Ectodermal cell (in vitro differentiated cells): ENCODE measurements at regions not wholly inside any gene's neighbourhood (a gene's known extent, or its start where the extent isn't known, plus 50 kb on each side); places are given as distances from the start of the nearest gene placed in this dataset.
"Not testable (repeated sequence)": the region's sequence is repeated elsewhere in the genome, so short reads cannot be mapped to it uniquely, and the experiment has no call there.

Source experiments
- H3K27ac ChIP-seq: 2 replicates; pipeline ENCODE4 v1.7.0; 2013; ENCODE audit warnings: mild to moderate bottlenecking, low read depth, low read length; ENCODE audit not compliant: insufficient read depth, poor library complexity, severe bottlenecking
- H3K27me3 ChIP-seq: 2 replicates; pipeline ENCODE4 v1.7.0; 2013; ENCODE audit warnings: mild to moderate bottlenecking, low read length; ENCODE audit not compliant: insufficient read depth, control insufficient read depth, poor library complexity, severe bottlenecking
- H3K36me3 ChIP-seq: one replicate; pipeline ENCODE4 v1.7.0; 2013; ENCODE audit warnings: low read length; ENCODE audit not compliant: control insufficient read depth, insufficient read depth
- H3K4me1 ChIP-seq: one replicate; pipeline ENCODE4 v1.7.0; 2013; ENCODE audit warnings: low read length; ENCODE audit not compliant: control insufficient read depth, insufficient read depth
- H3K4me3 ChIP-seq: 2 replicates; pipeline ENCODE4 v1.7.0; 2013; ENCODE audit warnings: low read depth, low read length, control low read depth; ENCODE audit not compliant: insufficient read depth
- H3K9me3 ChIP-seq: 2 replicates; pipeline ENCODE4 v1.7.0; 2013; ENCODE audit warnings: mild to moderate bottlenecking, low read length, moderate library complexity; ENCODE audit not compliant: control insufficient read depth
- WGBS, 2 experiments: methylation state at CpG; one replicate each; pipeline ENCODE4 v1.1.7; 2013; ENCODE audit warnings: missing lambda C conversion rate in 2 of 2; 5-methylcytosine and 5-hydroxymethylcytosine counted together

DNA sequence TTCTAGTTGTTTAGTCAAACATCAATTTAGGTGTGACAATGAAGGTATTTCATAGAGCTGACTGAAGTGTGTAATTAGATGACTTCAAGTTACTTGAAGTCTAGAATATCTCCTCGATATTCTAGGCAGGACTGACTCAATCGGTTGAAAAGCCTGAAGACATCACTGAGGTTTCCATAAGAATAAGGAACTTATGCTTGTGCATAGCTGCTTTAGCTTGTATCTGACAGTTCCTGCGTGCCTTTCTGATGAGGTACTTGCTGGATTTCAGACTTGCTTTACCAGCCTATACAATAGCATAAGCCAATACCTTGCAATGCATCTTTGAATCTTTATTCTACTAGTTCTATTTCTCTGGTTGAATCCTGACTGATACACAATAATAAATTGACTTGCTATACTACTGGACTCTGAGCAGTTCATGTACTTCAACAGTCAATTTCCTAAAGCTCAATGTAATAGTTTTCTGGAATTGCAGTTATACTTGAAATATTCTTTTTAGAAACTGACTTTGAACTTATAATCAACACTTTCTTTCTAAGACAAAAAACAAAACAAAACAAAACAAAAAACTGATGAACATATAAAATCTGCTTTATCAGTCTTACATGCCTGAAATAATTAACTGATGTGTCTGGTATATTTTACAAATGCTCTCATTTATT, 1534.8 kb downstream of the SLITRK5 start:
- H3K36me3 ChIP-seq: no peaks in the 10 kb centered on the region
- 72 to 79% methylated on average over 3 of the region's 3 CpGs for WGBS, 2 experiments
- no peak overlapping the region for H3K27ac ChIP-seq
- no peaks in the 10 kb centered on the region for H3K4me1 ChIP-seq
- no peaks in the 10 kb centered on the region for H3K9me3 ChIP-seq
- H3K4me3 ChIP-seq: no peak overlapping the region
- H3K27me3 ChIP-seq: no peaks in the 10 kb centered on the region

DNA sequence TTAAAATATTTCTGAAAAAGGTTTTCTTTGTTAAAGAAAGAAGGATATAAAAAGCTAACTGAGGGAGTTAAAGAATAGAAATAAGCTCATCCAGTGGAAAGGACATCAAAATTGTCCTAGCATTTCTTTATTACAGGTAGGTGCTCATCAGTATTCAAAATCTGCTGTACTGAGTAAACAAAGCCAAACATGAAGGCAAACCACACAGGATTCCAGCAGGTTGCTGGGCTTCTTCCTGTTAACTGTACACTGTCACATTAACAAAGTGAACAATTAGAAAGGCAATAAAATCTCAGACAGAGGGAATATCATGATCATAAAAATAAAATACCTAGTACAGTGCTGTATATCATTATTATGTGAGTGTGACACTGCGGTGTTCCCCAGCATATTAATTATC, 1541.0 kb downstream of the SLITRK5 start:
- Histone ChIP-seq H3K9me3 (no peaks in the 10 kb centered on the region), H3K4me1 (no peaks in the 10 kb centered on the region), H3K27me3 (no peaks in the 10 kb centered on the region), H3K36me3 (no peaks in the 10 kb centered on the region), H3K4me3 (no peak overlapping the region), H3K27ac (no peak overlapping the region)
- WGBS, 2 experiments: no CpG with 5 or more reads among the region's 1 CpG

DNA sequence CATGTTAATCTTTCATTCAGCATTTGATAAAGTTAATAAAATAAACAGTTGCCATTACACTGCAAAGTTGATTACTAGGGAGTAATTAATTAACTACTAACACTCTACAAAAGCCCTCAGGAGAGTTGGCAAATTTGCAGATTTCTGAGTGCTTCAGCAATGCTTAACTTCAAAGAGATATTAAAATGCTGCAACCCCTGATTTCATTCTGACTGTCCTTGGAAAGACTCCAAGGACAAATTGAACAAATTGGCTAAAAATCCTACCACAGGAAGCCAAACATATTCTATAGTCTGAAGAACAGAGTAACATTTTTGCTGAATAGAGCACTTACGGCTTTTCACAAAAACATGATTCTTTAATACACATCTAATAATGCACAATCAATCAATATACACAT, 1543.0 kb downstream of the SLITRK5 start:
- H3K27ac ChIP-seq: no peak overlapping the region
- 81 to 96% methylated on average over 1 of the region's 1 CpG for WGBS, 2 experiments
- no peak overlapping the region for H3K4me3 ChIP-seq
- H3K27me3 ChIP-seq: no peaks in the 10 kb centered on the region
- H3K9me3 ChIP-seq: no peaks in the 10 kb centered on the region
- no peaks in the 10 kb centered on the region for H3K4me1 ChIP-seq
- H3K36me3 ChIP-seq: no peaks in the 10 kb centered on the region

DNA sequence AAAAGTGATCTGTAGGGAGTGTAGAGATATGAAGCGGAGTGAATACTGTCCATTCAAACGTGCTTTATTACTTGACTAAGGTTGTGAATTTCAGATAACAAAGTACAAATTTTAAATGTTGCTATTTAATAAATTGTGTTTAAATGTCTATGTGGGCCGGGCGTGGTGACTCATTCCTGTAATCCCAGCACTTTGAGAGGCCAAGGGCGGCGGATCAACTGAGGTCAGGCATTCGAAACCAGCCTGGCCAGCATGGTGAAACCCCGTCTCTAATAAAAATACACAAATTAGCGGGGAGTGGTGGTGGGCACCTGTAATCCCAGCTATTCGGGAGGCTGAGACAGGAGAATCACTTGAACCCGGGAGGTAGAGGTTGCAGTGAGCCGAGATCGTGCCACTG, 1544.1 kb downstream of the SLITRK5 start:
- H3K27me3 ChIP-seq, H3K36me3 ChIP-seq, H3K4me1 ChIP-seq, H3K27ac ChIP-seq, H3K9me3 ChIP-seq, H3K4me3 ChIP-seq: not testable (repeated sequence)
- 90 to 95% methylated on average over 13 of the region's 13 CpGs for WGBS, 2 experiments

DNA sequence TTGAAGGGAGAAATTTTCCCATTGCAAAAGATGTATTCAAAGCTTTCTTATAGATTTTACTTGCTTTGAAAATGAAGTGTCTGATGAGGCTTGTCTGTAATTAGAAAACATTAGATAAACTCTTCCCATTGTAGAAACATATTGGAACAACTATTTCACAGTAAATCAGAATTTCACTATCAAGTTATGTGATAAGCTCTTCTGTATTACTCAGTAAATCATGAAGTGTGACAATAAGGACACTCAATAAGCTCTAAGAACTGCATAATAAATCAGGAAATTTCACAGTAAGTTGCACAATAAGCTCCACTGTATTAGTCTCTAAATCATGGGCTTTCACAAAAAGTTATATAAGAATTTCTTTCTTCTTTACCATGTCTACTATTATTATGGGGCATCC, 1546.6 kb downstream of the SLITRK5 start:
- no peaks in the 10 kb centered on the region for H3K4me1 ChIP-seq

DNA sequence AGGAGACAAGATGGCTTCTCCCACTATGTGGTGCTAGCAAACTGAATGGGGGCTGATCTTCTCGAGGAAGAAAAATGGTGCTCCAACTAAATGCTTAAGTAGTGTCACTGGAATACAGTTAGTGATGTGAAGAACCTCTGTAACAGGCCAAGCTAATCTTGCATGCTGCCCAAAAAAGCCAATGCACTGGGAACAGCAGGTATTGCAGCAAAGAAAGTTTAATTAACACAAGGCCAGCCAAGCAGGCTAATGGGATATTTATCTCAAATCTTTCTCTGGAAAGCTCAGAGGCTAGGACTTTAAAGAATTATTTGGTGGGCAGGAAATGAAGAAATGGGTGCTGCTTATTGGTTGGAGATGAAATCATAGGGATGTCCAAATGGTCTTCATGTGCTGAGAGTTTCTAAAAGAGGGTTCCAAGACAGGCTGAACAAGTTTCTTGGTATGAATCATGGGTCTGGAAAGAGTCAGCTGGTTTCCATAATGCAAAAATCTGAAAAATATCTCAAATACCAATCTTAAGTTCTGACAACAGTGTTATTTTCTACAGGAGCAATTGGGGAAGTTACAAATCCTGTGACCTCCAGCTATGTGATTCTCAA, 1550.5 kb downstream of the SLITRK5 start:
- Histone ChIP-seq H3K4me1 (no peaks in the 10 kb centered on the region), H3K36me3 (no peaks in the 10 kb centered on the region), H3K27me3 (no peaks in the 10 kb centered on the region), H3K4me3 (no peak overlapping the region), H3K9me3 (no peaks in the 10 kb centered on the region), H3K27ac (no peak overlapping the region)
- WGBS, 2 experiments: 88 to 90% methylated on average over 1 of the region's 1 CpG

More for the DNA sequence above, 1546.6 kb downstream of the SLITRK5 start:
- Histone ChIP-seq H3K27me3 (no peaks in the 10 kb centered on the region), H3K9me3 (no peaks in the 10 kb centered on the region), H3K4me3 (no peak overlapping the region), H3K27ac (no peak overlapping the region), H3K36me3 (no peaks in the 10 kb centered on the region)

DNA sequence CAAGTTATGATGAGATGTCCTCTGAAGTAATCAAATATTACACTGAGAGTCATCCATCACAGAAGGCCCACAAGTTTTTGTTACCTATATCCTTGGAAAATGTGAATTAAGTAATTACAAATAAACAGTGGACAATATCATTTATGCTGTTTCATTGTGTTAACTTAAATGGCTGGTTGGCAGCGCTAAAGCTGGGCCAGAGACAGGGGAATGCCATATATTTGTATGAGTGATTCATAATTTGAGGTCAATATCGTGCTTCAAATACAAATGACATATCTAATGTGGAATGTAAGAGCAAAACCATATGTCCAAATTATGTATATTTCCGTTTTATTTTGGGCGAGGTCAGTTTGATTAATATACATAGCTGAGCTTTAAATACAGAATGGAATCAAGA, 1556.2 kb downstream of the SLITRK5 start:
- Histone ChIP-seq H3K4me1 (no peaks in the 10 kb centered on the region), H3K36me3 (no peaks in the 10 kb centered on the region), H3K27ac (no peak overlapping the region), H3K27me3 (no peaks in the 10 kb centered on the region), H3K9me3 (no peaks in the 10 kb centered on the region), H3K4me3 (no peak overlapping the region)
- WGBS, 2 experiments: 66 to 70% methylated on average over 4 of the region's 4 CpGs

DNA sequence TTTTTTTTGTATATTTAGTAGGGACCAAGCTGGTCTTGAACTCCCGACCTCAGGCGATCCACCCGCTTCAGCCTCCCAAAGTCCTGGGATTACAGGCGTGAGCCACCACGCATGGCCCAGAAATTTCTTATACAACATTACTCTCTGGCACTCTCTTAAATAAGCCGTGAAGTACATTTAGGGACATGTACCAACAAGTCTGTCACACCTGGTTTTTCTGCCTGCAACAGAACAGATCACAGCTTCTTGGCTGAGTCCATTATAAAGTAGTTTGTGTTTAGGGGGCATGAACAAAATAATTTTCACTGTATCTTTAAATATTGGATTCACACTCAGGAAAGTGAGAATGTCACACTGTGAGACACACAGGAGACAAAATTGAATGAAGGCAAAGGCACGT, 1567.3 kb downstream of the SLITRK5 start:
- Histone ChIP-seq H3K4me3 (no peak overlapping the region), H3K36me3 (no peaks in the 10 kb centered on the region), H3K27me3 (no peaks in the 10 kb centered on the region), H3K9me3 (no peaks in the 10 kb centered on the region), H3K4me1 (no peaks in the 10 kb centered on the region), H3K27ac (no peak overlapping the region)
- 78 to 80% methylated on average over 7 of the region's 7 CpGs for WGBS, 2 experiments

DNA sequence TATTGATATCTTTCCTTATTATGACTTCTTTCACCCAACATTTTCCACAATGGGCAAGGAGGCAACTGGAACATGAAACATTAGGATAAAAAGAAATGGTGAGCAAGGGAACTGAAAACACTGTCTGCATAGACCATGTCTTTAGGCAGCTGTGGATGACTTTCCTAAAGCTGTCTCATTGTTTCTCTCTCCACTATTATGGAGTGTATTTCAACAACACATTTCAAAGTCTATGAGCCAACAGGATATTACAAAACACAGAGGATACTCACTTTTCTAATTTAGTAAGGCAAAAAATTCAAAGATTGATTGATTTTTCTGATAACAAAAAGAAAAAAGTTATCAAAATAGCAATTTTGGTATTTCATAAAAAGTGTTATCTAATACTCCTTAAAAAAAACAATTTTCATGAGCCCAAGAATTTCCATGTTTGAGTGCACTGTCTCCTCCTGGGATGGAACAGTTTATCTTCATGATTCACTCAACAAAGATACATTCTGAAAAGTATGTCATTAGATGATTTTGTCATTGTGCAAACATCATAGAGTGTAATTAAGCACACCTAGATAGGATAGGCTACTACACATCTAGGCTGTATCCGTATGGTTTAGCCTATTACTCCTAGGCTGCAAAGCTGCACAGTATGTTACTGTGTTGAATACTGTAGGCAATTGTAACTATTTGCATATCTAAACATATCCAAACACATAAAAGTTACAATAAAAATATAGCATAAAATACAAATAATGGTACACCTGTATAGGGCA, 1568.4 kb downstream of the SLITRK5 start:
- Histone ChIP-seq H3K4me3 (no peak overlapping the region), H3K27me3 (no peaks in the 10 kb centered on the region), H3K4me1 (no peaks in the 10 kb centered on the region), H3K36me3 (no peaks in the 10 kb centered on the region), H3K27ac (no peak overlapping the region), H3K9me3 (no peaks in the 10 kb centered on the region)
- WGBS, 2 experiments: 80% methylated on average over 1 of the region's 1 CpG; no CpG with 5 or more reads in 1 of the 2 experiments

DNA sequence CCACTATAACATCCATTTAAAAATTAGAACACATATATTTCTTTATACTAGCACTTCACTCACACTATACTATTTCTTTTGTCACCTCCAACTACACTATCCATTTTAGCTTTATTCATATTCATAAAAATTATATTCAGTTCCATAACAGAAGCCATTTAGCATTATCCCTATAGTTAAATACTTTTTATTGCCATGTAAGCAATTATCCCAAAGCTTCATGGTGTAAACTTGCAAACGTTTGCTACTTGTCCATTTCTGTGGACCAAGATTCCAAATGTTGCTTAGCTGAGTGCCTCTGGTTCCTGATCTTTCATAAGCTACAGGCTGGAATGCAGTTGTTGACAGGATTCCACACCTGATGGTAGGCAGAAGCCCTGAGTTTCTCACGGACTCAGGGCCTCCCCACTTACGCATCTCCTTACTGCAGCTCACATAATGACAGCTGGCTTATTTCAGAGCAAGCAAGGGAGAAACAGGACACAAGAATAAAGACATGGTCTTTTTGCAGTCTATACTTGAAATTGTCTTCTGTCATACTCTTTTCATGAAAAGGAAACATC, 1584.8 kb downstream of the SLITRK5 start:
- Histone ChIP-seq H3K9me3 (no peaks in the 10 kb centered on the region), H3K27ac (no peak overlapping the region), H3K27me3 (no peaks in the 10 kb centered on the region), H3K4me3 (no peak overlapping the region), H3K4me1 (no peaks in the 10 kb centered on the region), H3K36me3 (no peaks in the 10 kb centered on the region)
- WGBS, 2 experiments: 62 to 64% methylated on average over 3 of the region's 3 CpGs
